ENCODE measurements at regions not wholly inside any gene's neighbourhood (a gene's known extent, or its start where the extent isn't known, plus 50 kb on each side); places are given as distances from the start of the nearest gene placed in this dataset.

GRCh38 chr7:25926891-25927625 lies 224.9 kb upstream of the NFE2L3 start:
- no peaks in the 10 kb centered on the region for H3K4me1 ChIP-seq (ENCODE audit: insufficient read depth, low read length, poor library complexity, severe bottlenecking)
- CTCF ChIA-PET (ENCODE audit: unreplicated experiment): no interaction called here
- no peak overlapping the region for H3K4me3 ChIP-seq (ENCODE audit: low read depth, low read length, poor library complexity, severe bottlenecking)
- POLR2A ChIA-PET: interaction anchor here (0.6 to 1.0 kb wide), 3 partner anchors 9 to 1243 kb away, joined by 3 to 5 read pairs (median 4); no protein-coding TSS in a partner anchor
- no peak for DNase-seq (ENCODE audit: low spot score)
- H3K79me2 ChIP-seq (ENCODE audit: insufficient read depth, low read depth, low read length): no peaks in the 10 kb centered on the region
- 0 out of 2 replicates have a peak, but pooled peaks cover 3% of the 10 kb centered on the region for H3K9me3 ChIP-seq (ENCODE audit: low read length)
- H4K20me1 ChIP-seq (ENCODE audit: insufficient read depth, low read length): no peaks in the 10 kb centered on the region
- TF ChIP-seq EZH2phosphoT487 (IDR thresholded peaks at IDR 0.05; ENCODE audit: borderline replicate concordance, low read depth, low read length) (no peak), CTCF (conservative IDR thresholded peaks at IDR 0.05; ENCODE audit: low read length) (no peak)
- H3K4me2 ChIP-seq (ENCODE audit: low read length): no peak overlapping the region
- H3K9me2 ChIP-seq (ENCODE audit: insufficient read depth, low read length): no peaks in the 10 kb centered on the region
- no TSS peak for BruUV-seq (replicated peaks)
- H3K27ac ChIP-seq (ENCODE audit: low read depth, low read length, poor library complexity, severe bottlenecking): no peak overlapping the region
- intact Hi-C loops (cut with micrococcal nuclease; ENCODE audit: unreplicated experiment): no loop called here
- no peak overlapping the region for H2AFZ ChIP-seq (ENCODE audit: low read length)
- no peaks in the 10 kb centered on the region for H3K36me3 ChIP-seq (ENCODE audit: insufficient read depth, low read length)

GRCh38 chr7:25927626-25927978 lies 224.4 kb upstream of the NFE2L3 start:
- no peak overlapping the region for H2AFZ ChIP-seq (ENCODE audit: low read length)
- ChIA-PET CTCF (ENCODE audit: unreplicated experiment) (no interaction called here), POLR2A (interaction anchor here (0.6 to 1.0 kb wide), 2 partner anchors 9 to 1243 kb away, joined by 3 to 4 read pairs; no protein-coding TSS in a partner anchor)
- DNase-seq (ENCODE audit: low spot score): no peak
- no peaks in the 10 kb centered on the region for H4K20me1 ChIP-seq (ENCODE audit: insufficient read depth, low read length)
- no peak overlapping the region for H3K4me3 ChIP-seq (ENCODE audit: low read depth, low read length, poor library complexity, severe bottlenecking)
- no peaks in the 10 kb centered on the region for H3K36me3 ChIP-seq (ENCODE audit: insufficient read depth, low read length)
- H3K9me3 ChIP-seq (ENCODE audit: low read length): 0 out of 2 replicates have a peak, but pooled peaks cover 3% of the 10 kb centered on the region
- BruUV-seq (replicated peaks): no TSS peak
- no peak overlapping the region for H3K27ac ChIP-seq (ENCODE audit: low read depth, low read length, poor library complexity, severe bottlenecking)
- H3K4me1 ChIP-seq (ENCODE audit: insufficient read depth, low read length, poor library complexity, severe bottlenecking): no peaks in the 10 kb centered on the region
- H3K9me2 ChIP-seq (ENCODE audit: insufficient read depth, low read length): no peaks in the 10 kb centered on the region
- no peaks in the 10 kb centered on the region for H3K79me2 ChIP-seq (ENCODE audit: insufficient read depth, low read depth, low read length)
- TF ChIP-seq CTCF (conservative IDR thresholded peaks at IDR 0.05; ENCODE audit: low read length) (no peak), EZH2phosphoT487 (IDR thresholded peaks at IDR 0.05; ENCODE audit: borderline replicate concordance, low read depth, low read length) (no peak)
- intact Hi-C loops (cut with micrococcal nuclease; ENCODE audit: unreplicated experiment): no loop called here
- H3K4me2 ChIP-seq (ENCODE audit: low read length): no peak overlapping the region

Measured in OCI-LY7 (cell line).